ENCODE measurements at regions not wholly inside any gene's neighbourhood (a gene's known extent, or its start where the extent isn't known, plus 50 kb on each side); places are given as distances from the start of the nearest gene placed in this dataset.

GRCh38 chr11:36726420-36726819 is 128.4 kb upstream of the RAG2 start:
- CTCF ChIA-PET = no interaction called here
- Mint-ChIP-seq H3K27me3 (peaks cover 10% of the 10 kb centered on the region), H3K4me3 (no peak overlapping the region), H3K36me3 (ENCODE audit: low read depth) (no peaks in the 10 kb centered on the region), H3K9me3 (no peaks in the 10 kb centered on the region), H3K4me1 (ENCODE audit: low read depth) (no peaks in the 10 kb centered on the region), H3K27ac (no peak overlapping the region)
- TF ChIP-seq, protein P1, sequence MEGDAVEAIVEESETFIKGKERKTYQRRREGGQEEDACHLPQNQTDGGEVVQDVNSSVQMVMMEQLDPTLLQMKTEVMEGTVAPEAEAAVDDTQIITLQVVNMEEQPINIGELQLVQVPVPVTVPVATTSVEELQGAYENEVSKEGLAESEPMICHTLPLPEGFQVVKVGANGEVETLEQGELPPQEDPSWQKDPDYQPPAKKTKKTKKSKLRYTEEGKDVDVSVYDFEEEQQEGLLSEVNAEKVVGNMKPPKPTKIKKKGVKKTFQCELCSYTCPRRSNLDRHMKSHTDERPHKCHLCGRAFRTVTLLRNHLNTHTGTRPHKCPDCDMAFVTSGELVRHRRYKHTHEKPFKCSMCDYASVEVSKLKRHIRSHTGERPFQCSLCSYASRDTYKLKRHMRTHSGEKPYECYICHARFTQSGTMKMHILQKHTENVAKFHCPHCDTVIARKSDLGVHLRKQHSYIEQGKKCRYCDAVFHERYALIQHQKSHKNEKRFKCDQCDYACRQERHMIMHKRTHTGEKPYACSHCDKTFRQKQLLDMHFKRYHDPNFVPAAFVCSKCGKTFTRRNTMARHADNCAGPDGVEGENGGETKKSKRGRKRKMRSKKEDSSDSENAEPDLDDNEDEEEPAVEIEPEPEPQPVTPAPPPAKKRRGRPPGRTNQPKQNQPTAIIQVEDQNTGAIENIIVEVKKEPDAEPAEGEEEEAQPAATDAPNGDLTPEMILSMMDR (IDR thresholded peaks at IDR 0.05) = no peak
- ATAC-seq (no peak), DNase-seq (no peak)
- intact Hi-C loops (cut with micrococcal nuclease) = no loop called here
- POLR2A ChIA-PET = no interaction called here

GRCh38 chr11:36724742-36725385 is 126.8 kb upstream of the RAG2 start:
- H3K9me3 Mint-ChIP-seq = no peaks in the 10 kb centered on the region
- intact Hi-C loops (cut with micrococcal nuclease) = no loop called here
- POLR2A ChIA-PET = no interaction called here

GRCh38 chr11:36722421-36722820 is 124.4 kb upstream of the RAG2 start:
- intact Hi-C loops (cut with micrococcal nuclease) = no loop called here
- H3K9me3 Mint-ChIP-seq = no peaks in the 10 kb centered on the region
- DNase-seq (no peak), ATAC-seq (no peak)
- TF ChIP-seq, protein P1 (IDR thresholded peaks at IDR 0.05) = no peak
- H3K27ac Mint-ChIP-seq = no peak overlapping the region
- ChIA-PET CTCF (interaction anchor here (1.3 kb wide), 1 partner anchor 24 kb away, joined by 3 read pairs; no protein-coding TSS in a partner anchor), POLR2A (no interaction called here)
- H3K27me3 Mint-ChIP-seq = peaks cover 17% of the 10 kb centered on the region
- no peak overlapping the region for H3K4me3 Mint-ChIP-seq
- H3K36me3 Mint-ChIP-seq (ENCODE audit: low read depth) = no peaks in the 10 kb centered on the region
- no peaks in the 10 kb centered on the region for H3K4me1 Mint-ChIP-seq (ENCODE audit: low read depth)

More at GRCh38 chr11:36724742-36725385, 126.8 kb upstream of the RAG2 start:
- peaks cover 11% of the 10 kb centered on the region for H3K27me3 Mint-ChIP-seq
- no peak overlapping the region for H3K27ac Mint-ChIP-seq
- no peaks in the 10 kb centered on the region for H3K4me1 Mint-ChIP-seq (ENCODE audit: low read depth)
- no peak for ATAC-seq
- CTCF ChIA-PET = interaction anchor here (1.4 kb wide), 1 partner anchor 22 kb away, joined by 6 read pairs; no protein-coding TSS in a partner anchor
- H3K4me3 Mint-ChIP-seq = no peak overlapping the region
- DNase-seq = no peak
- no peaks in the 10 kb centered on the region for H3K36me3 Mint-ChIP-seq (ENCODE audit: low read depth)
- TF ChIP-seq, protein P1 (IDR thresholded peaks at IDR 0.05) = no peak

DNA sequence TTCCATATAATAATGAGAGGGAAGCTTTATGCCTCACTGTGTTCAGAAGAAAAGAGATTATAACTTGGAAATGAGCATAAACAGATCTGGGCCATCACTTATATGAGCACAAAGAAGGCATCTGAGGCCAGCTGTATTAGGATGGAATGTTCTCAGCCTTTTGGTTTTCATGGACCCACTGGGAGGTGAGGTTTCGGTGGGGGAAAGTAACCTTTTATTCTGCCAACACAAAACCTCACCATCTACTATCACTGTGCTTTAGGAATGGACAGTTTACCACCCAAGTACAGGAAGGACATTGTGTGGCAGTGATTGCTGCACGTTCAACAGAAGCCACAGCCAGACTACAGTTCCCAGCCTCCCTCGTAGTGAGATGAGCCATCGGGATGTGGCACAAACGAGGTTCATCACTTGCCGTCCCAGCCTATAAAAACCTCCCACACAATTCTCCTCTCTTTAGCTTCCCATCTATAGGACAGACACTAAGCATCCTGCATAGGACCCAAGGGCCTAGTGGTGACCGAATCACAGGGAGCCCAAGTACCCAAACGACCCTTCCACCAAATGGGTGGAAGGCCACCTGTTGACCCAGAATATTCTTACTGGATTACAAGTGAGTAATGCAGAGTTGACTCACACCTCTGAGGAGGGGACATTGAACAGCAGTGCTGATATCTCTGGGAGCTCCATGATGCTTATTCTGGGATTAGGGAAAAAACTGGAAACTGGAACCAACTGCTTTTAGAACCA is 121.5 kb upstream of the RAG2 start:
- no peaks in the 10 kb centered on the region for H3K9me3 Mint-ChIP-seq
- no peak overlapping the region for H3K27ac Mint-ChIP-seq
- no peak overlapping the region for H3K4me3 Mint-ChIP-seq
- peaks cover 14% of the 10 kb centered on the region for H3K27me3 Mint-ChIP-seq
- H3K36me3 Mint-ChIP-seq (ENCODE audit: low read depth) = no peaks in the 10 kb centered on the region
- POLR2A ChIA-PET = no interaction called here
- CTCF ChIA-PET = interaction anchor here (1.0 to 1.5 kb wide), 2 partner anchors 8 to 19 kb away, joined by 3 to 4 read pairs; no protein-coding TSS in a partner anchor
- ATAC-seq = no peak
- no peak for DNase-seq
- TF ChIP-seq, protein P1 (IDR thresholded peaks at IDR 0.05) = no peak
- intact Hi-C loops (cut with micrococcal nuclease) = no loop called here
- H3K4me1 Mint-ChIP-seq (ENCODE audit: low read depth) = no peaks in the 10 kb centered on the region

DNA sequence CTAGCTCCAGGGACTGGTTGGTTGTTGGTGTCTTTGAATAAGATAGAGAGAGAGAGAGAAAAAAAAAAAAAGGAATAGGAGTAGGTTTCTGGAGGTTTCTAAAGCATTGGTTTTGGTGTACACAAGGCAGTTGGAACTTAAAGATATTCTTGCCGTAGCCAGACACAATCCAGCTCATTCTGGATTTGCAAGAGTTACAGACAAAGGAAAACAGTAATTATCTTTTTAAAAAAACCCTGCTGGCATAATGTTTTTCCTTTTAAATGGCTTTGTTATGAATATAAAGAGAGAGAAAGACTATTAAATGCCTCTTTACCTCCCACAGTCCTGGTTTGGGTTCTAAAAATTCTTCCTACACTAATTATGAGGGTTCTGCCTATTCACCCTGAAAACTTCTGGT is 120.4 kb upstream of the RAG2 start:
- no peak for ATAC-seq
- intact Hi-C loops (cut with micrococcal nuclease) = no loop called here
- peaks cover 15% of the 10 kb centered on the region for H3K27me3 Mint-ChIP-seq
- no peak overlapping the region for H3K4me3 Mint-ChIP-seq
- TF ChIP-seq, protein P1 (IDR thresholded peaks at IDR 0.05) = no peak
- H3K4me1 Mint-ChIP-seq (ENCODE audit: low read depth) = no peaks in the 10 kb centered on the region
- ChIA-PET CTCF (interaction anchor here (1.0 kb wide), 1 partner anchor 20 kb away, joined by 3 read pairs; no protein-coding TSS in a partner anchor), POLR2A (no interaction called here)
- no peaks in the 10 kb centered on the region for H3K36me3 Mint-ChIP-seq (ENCODE audit: low read depth)
- no peak overlapping the region for H3K27ac Mint-ChIP-seq
- no peaks in the 10 kb centered on the region for H3K9me3 Mint-ChIP-seq
- DNase-seq = no peak

Data from activated CD8-positive, alpha-beta T cell treated with anti-CD3 and anti-CD28 coated beads for 36 hours (primary cell).